Fibroblast of lung (primary cell): ENCODE measurements at regions not wholly inside any gene's neighbourhood (a gene's known extent, or its start where the extent isn't known, plus 50 kb on each side); places are given as distances from the start of the nearest gene placed in this dataset.

ENCODE experiments used
- CTCF ChIP-seq, 2 donors: IDR thresholded peaks in 1 of 2; conservative IDR thresholded peaks in 1 of 2; 1 replicate in 1 of 2; 2 replicates in 1 of 2; pipeline ENCODE4 v1.5.1; 2011 to 2012; ENCODE audit warnings: low read length in 2 of 2, control low read depth in 1 of 2, inconsistent platforms in 1 of 2, low read depth in 1 of 2, mild to moderate bottlenecking in 1 of 2
- EZH2 ChIP-seq: IDR thresholded peaks from 2 replicates; pipeline ENCODE4 v1.5.1; 2012; ENCODE audit warnings: low read length, control low read depth, mild to moderate bottlenecking; ENCODE audit errors: missing control alignments

- TF ChIP-seq CTCF (conservative IDR thresholded peaks at IDR 0.05 in 1 of 2, IDR thresholded peaks at IDR 0.05 in 1 of 2; ENCODE audit: low read depth in 1 of 2, low read length in 2 of 2) (no peak), EZH2 (no peak)
These were observed 178.5 kb downstream of the GLI2 start for GRCh38 chr2:120913972-120914838.
